OCI-LY7 (cell line): ENCODE measurements at regions not wholly inside any gene's neighbourhood (a gene's known extent, or its start where the extent isn't known, plus 50 kb on each side); places are given as distances from the start of the nearest gene placed in this dataset.

Experiments
- BruUV-seq: library from RNA; stranded (reverse); fragments of 400-500 nt; replicated peaks from 2 replicates; lab custom pipeline; 2021; lab: Mats Ljungman, UMichigan
- CTCF ChIA-PET: fragments of 300-600 bp; sonication (Branson Sonifier 250); formaldehyde crosslinking; loops from one replicate; lab custom pipeline; 2022; ENCODE audit warnings: antibody characterized with exemption; ENCODE audit not compliant: unreplicated experiment; lab: Charles Lee
- POLR2A ChIA-PET: fragments of 300-600 bp; sonication (Branson Sonifier 250); formaldehyde crosslinking; loops from one replicate; lab custom pipeline; 2022; ENCODE audit warnings: antibody characterized with exemption; lab: Charles Lee
- DNase-seq: peaks from one replicate; pipeline ENCODE4 v3.0.0-alpha.2; 2015; ENCODE audit warnings: low spot score
- H2AFZ ChIP-seq: fragments of 200-600 bp; sonication (generic), shearing (Covaris generic); 2 replicates; pipeline ENCODE4 v1.6.1; 2014; ENCODE audit warnings: mild to moderate bottlenecking, antibody characterized with exemption, low read length, moderate library complexity
- H3K27ac ChIP-seq: fragments of 200-600 bp; sonication (generic); 2 replicates; pipeline ENCODE4 v1.5.1; 2014; ENCODE audit warnings: mixed run types, low read depth, mild to moderate bottlenecking, moderate library complexity, low read length, inconsistent platforms; ENCODE audit not compliant: poor library complexity, severe bottlenecking
- H3K36me3 ChIP-seq: fragments of 200-600 bp; sonication (generic); 2 replicates; pipeline ENCODE4 v1.6.1; 2014; ENCODE audit warnings: mild to moderate bottlenecking, antibody characterized with exemption, low read length, moderate library complexity, mixed read lengths; ENCODE audit not compliant: insufficient read depth
- H3K4me1 ChIP-seq: fragments of 200-600 bp; sonication (generic); 2 replicates; pipeline ENCODE4 v1.5.1; 2014; ENCODE audit warnings: mild to moderate bottlenecking, low read length; ENCODE audit not compliant: insufficient read depth, poor library complexity, severe bottlenecking
- H3K4me2 ChIP-seq: fragments of 200-600 bp; sonication (generic); 2 replicates; pipeline ENCODE4 v1.6.1; 2014; ENCODE audit warnings: mild to moderate bottlenecking, low read length
- H3K4me3 ChIP-seq: fragments of 200-600 bp; sonication (generic); 2 replicates; pipeline ENCODE4 v1.5.1; 2014; ENCODE audit warnings: mild to moderate bottlenecking, low read depth, low read length; ENCODE audit not compliant: poor library complexity, severe bottlenecking
- H3K79me2 ChIP-seq: fragments of 200-600 bp; sonication (generic); 2 replicates; pipeline ENCODE4 v1.6.1; 2016; ENCODE audit warnings: low read depth, mild to moderate bottlenecking, low read length, moderate library complexity, mixed read lengths; ENCODE audit not compliant: insufficient read depth
- H3K9me2 ChIP-seq: fragments of 200-600 bp; sonication (generic); 2 replicates; pipeline ENCODE4 v1.6.1; 2016; ENCODE audit warnings: mild to moderate bottlenecking, low read length, mixed read lengths; ENCODE audit not compliant: insufficient read depth
- H3K9me3 ChIP-seq: fragments of 200-600 bp; sonication (generic); 2 replicates; pipeline ENCODE4 v1.6.1; 2014; ENCODE audit warnings: mild to moderate bottlenecking, mixed run types, low read length, mixed read lengths
- H4K20me1 ChIP-seq: fragments of 200-600 bp; sonication (generic); 2 replicates; pipeline ENCODE4 v1.6.1; 2014; ENCODE audit warnings: mild to moderate bottlenecking, antibody characterized with exemption, low read length, moderate library complexity, mixed read lengths; ENCODE audit not compliant: insufficient read depth
- EZH2phosphoT487 ChIP-seq: fragments of 200-600 bp; sonication (generic); IDR thresholded peaks from 2 replicates; pipeline ENCODE4 v1.6.1; 2018; ENCODE audit warnings: low read depth, borderline replicate concordance, mild to moderate bottlenecking, mixed run types, antibody characterized with exemption, low read length, moderate library complexity, mixed read lengths
- intact Hi-C: fragments of 100-400 bp; cut with micrococcal nuclease; formaldehyde crosslinking; loops from one replicate; pipeline ENCODE4 v1.10.0; 2022; ENCODE audit not compliant: unreplicated experiment
- TF ChIP-seq, protein P1 (sequence below): fragments of 200-600 bp; sonication (generic); conservative IDR thresholded peaks from 2 replicates; pipeline ENCODE4 v1.5.1; 2014; ENCODE audit warnings: mild to moderate bottlenecking, antibody characterized with exemption, low read length, moderate library complexity, mixed read lengths

GRCh38 chr17:69995476-69995875 lies 79.5 kb upstream of the KCNJ16 start:
- no peak overlapping the region for H3K27ac ChIP-seq
- H2AFZ ChIP-seq = no peak overlapping the region
- H3K9me2 ChIP-seq = no peaks in the 10 kb centered on the region
- DNase-seq = no peak
- no peaks in the 10 kb centered on the region for H3K79me2 ChIP-seq
- H3K4me2 ChIP-seq = no peak overlapping the region
- intact Hi-C loops = no loop called here
- no TSS peak for BruUV-seq
- POLR2A ChIA-PET = interaction anchor here (1.1 kb wide), 1 partner anchor 9 kb away, joined by 4 read pairs; no protein-coding TSS in a partner anchor
- CTCF ChIA-PET = no interaction called here
- no peaks in the 10 kb centered on the region for H3K4me1 ChIP-seq
- H3K4me3 ChIP-seq = no peak overlapping the region
- H3K36me3 ChIP-seq = no peaks in the 10 kb centered on the region
- H4K20me1 ChIP-seq = no peaks in the 10 kb centered on the region
- no peak for TF ChIP-seq EZH2phosphoT487
- TF ChIP-seq, protein P1, sequence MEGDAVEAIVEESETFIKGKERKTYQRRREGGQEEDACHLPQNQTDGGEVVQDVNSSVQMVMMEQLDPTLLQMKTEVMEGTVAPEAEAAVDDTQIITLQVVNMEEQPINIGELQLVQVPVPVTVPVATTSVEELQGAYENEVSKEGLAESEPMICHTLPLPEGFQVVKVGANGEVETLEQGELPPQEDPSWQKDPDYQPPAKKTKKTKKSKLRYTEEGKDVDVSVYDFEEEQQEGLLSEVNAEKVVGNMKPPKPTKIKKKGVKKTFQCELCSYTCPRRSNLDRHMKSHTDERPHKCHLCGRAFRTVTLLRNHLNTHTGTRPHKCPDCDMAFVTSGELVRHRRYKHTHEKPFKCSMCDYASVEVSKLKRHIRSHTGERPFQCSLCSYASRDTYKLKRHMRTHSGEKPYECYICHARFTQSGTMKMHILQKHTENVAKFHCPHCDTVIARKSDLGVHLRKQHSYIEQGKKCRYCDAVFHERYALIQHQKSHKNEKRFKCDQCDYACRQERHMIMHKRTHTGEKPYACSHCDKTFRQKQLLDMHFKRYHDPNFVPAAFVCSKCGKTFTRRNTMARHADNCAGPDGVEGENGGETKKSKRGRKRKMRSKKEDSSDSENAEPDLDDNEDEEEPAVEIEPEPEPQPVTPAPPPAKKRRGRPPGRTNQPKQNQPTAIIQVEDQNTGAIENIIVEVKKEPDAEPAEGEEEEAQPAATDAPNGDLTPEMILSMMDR = no peak
- no peaks in the 10 kb centered on the region for H3K9me3 ChIP-seq

- TF ChIP-seq, protein P1 = no peak
- no peak for TF ChIP-seq EZH2phosphoT487
Observed at GRCh38 chr17:69997332-69997731, 77.7 kb upstream of the KCNJ16 start.

DNA sequence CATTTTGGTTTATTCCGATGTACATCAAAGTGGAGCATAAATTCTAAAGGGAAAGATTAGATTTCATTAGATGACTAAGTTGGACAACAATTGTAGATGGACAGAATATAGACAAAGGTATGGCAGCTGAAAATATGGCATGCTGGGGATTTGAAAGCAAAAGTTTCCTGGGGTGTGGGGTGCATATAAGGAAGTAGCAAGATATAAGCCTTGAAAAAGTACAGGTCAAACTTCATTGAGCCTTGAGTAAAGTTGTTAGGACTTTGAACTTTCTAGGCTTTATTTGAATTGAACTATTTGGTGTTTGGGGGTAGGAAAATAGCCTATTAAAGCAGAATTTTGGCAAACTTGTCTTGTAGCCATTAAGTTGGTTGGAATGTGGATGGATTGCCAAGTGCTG lies 75.8 kb upstream of the KCNJ16 start:
- Histone ChIP-seq H3K9me3 (no peaks in the 10 kb centered on the region), H3K27ac (no peak overlapping the region), H3K4me3 (no peak overlapping the region), H4K20me1 (no peaks in the 10 kb centered on the region), H3K79me2 (no peaks in the 10 kb centered on the region), H3K4me2 (no peak overlapping the region), H2AFZ (no peak overlapping the region), H3K9me2 (no peaks in the 10 kb centered on the region), H3K4me1 (no peaks in the 10 kb centered on the region), H3K36me3 (no peaks in the 10 kb centered on the region)
- TF ChIP-seq, protein P1 = no peak
- intact Hi-C loops = no loop called here
- no peak for DNase-seq
- ChIA-PET CTCF (no interaction called here), POLR2A (no interaction called here)
- BruUV-seq = no TSS peak

More at GRCh38 chr17:69997332-69997731, 77.7 kb upstream of the KCNJ16 start:
- Histone ChIP-seq H3K4me1 (no peaks in the 10 kb centered on the region), H3K4me3 (no peak overlapping the region), H4K20me1 (no peaks in the 10 kb centered on the region), H3K9me2 (no peaks in the 10 kb centered on the region), H2AFZ (no peak overlapping the region), H3K79me2 (no peaks in the 10 kb centered on the region), H3K9me3 (no peaks in the 10 kb centered on the region), H3K4me2 (no peak overlapping the region), H3K36me3 (no peaks in the 10 kb centered on the region), H3K27ac (no peak overlapping the region)
- no peak for DNase-seq
- BruUV-seq = no TSS peak
- ChIA-PET POLR2A (interaction anchor here (0.5 kb wide), 2 partner anchors 91 to 498 kb away, joined by 4 read pairs; no protein-coding TSS in a partner anchor), CTCF (no interaction called here)
- intact Hi-C loops = no loop called here
